H9 (cell line): ENCODE measurements at regions not wholly inside any gene's neighbourhood (a gene's known extent, or its start where the extent isn't known, plus 50 kb on each side); places are given as distances from the start of the nearest gene placed in this dataset.

Experiments
- DNase-seq: peaks from one replicate; pipeline ENCODE4 v3.0.0-alpha.2; 2017
- H2AFZ ChIP-seq: one replicate; pipeline ENCODE4 v1.6.1; 2013; ENCODE audit warnings: mild to moderate bottlenecking, low read length, control low read depth, moderate library complexity
- H2AK5ac ChIP-seq: 2 replicates; pipeline ENCODE4 v1.6.1; 2013; ENCODE audit warnings: low read length, control low read depth, mixed read lengths; ENCODE audit not compliant: insufficient read length
- H2BK120ac ChIP-seq: one replicate; pipeline ENCODE4 v1.6.1; 2013; ENCODE audit warnings: low read depth, mild to moderate bottlenecking, low read length, control low read depth, inconsistent platforms; ENCODE audit not compliant: poor library complexity, severe bottlenecking
- H2BK12ac ChIP-seq: 2 replicates; pipeline ENCODE4 v1.6.1; 2013; ENCODE audit warnings: low read length, control low read depth, mixed read lengths, low read depth; ENCODE audit not compliant: insufficient read length
- H2BK15ac ChIP-seq: 2 replicates; pipeline ENCODE4 v1.6.1; 2013; ENCODE audit warnings: low read depth, low read length, control low read depth
- H2BK20ac ChIP-seq: one replicate; pipeline ENCODE4 v1.6.1; 2013; ENCODE audit warnings: low read depth, mild to moderate bottlenecking, low read length, control low read depth, inconsistent platforms; ENCODE audit not compliant: poor library complexity, severe bottlenecking
- H2BK5ac ChIP-seq: 2 replicates; pipeline ENCODE4 v1.6.1; 2013; ENCODE audit warnings: low read length, control low read depth, mixed read lengths; ENCODE audit not compliant: insufficient read length
- H3K14ac ChIP-seq: 2 replicates; pipeline ENCODE4 v1.6.1; 2013; ENCODE audit warnings: low read length, control low read depth; ENCODE audit not compliant: insufficient read depth
- H3K18ac ChIP-seq: 2 replicates; pipeline ENCODE4 v1.6.1; 2013; ENCODE audit warnings: low read depth, mild to moderate bottlenecking, mixed read lengths, low read length, control low read depth; ENCODE audit not compliant: insufficient read length
- H3K23ac ChIP-seq: 2 replicates; pipeline ENCODE4 v1.6.1; 2013; ENCODE audit warnings: low read length, control low read depth, mixed read lengths, low read depth; ENCODE audit not compliant: insufficient read length
- H3K23me2 ChIP-seq: 2 replicates; pipeline ENCODE4 v1.6.1; 2013; ENCODE audit warnings: low read depth, mild to moderate bottlenecking, mixed read lengths, low read length, control low read depth; ENCODE audit not compliant: insufficient read length, poor library complexity, severe bottlenecking
- H3K27ac ChIP-seq: 2 replicates; pipeline ENCODE4 v1.5.1; 2013; ENCODE audit warnings: low read length, control low read depth, mixed read lengths, low read depth; ENCODE audit not compliant: insufficient read length
- H3K27me3 ChIP-seq: 2 replicates; pipeline ENCODE4 v1.6.1; 2013; ENCODE audit warnings: low read length, control low read depth, inconsistent platforms; ENCODE audit not compliant: insufficient read depth
- H3K4ac ChIP-seq: 2 replicates; pipeline ENCODE4 v1.6.1; 2013; ENCODE audit warnings: low read depth, mild to moderate bottlenecking, control low read depth, inconsistent platforms, low read length, moderate library complexity
- H3K4me1 ChIP-seq: 2 replicates; pipeline ENCODE4 v1.6.1; 2013; ENCODE audit warnings: low read length, control low read depth, inconsistent platforms; ENCODE audit not compliant: insufficient read depth
- H3K4me2 ChIP-seq: 2 replicates; pipeline ENCODE4 v1.6.1; 2013; ENCODE audit warnings: low read length, control low read depth, mixed read lengths; ENCODE audit not compliant: insufficient read length, insufficient read depth
- H3K56ac ChIP-seq: 2 replicates; pipeline ENCODE4 v1.6.1; 2013; ENCODE audit warnings: low read depth, mild to moderate bottlenecking, mixed read lengths, low read length, control low read depth; ENCODE audit not compliant: insufficient read length
- H3K79me1 ChIP-seq: 2 replicates; pipeline ENCODE4 v1.6.1; 2013; ENCODE audit warnings: low read depth, mild to moderate bottlenecking, moderate library complexity, low read length, control low read depth, inconsistent platforms; ENCODE audit not compliant: insufficient read depth, poor library complexity, severe bottlenecking
- H3K79me2 ChIP-seq: 2 replicates; pipeline ENCODE4 v1.6.1; 2013; ENCODE audit warnings: low read length, control low read depth, inconsistent platforms; ENCODE audit not compliant: insufficient read depth
- H3K9ac ChIP-seq: 2 replicates; pipeline ENCODE4 v1.6.1; 2013; ENCODE audit warnings: low read length, control low read depth, mixed read lengths; ENCODE audit not compliant: insufficient read length; ENCODE audit errors: extremely low read depth
- H3K9me3 ChIP-seq: one replicate; pipeline ENCODE4 v1.6.1; 2013; ENCODE audit warnings: low read depth, low read length, inconsistent platforms; ENCODE audit not compliant: control insufficient read depth
- H3T11ph ChIP-seq: one replicate; pipeline ENCODE4 v1.6.1; 2013; ENCODE audit warnings: mild to moderate bottlenecking, low read length, control low read depth, inconsistent platforms
- H4K20me1 ChIP-seq: one replicate; pipeline ENCODE4 v1.6.1; 2013; ENCODE audit not compliant: control insufficient read depth, insufficient read length, insufficient read depth
- H4K5ac ChIP-seq: 2 replicates; pipeline ENCODE4 v1.6.1; 2013; ENCODE audit warnings: low read depth, mild to moderate bottlenecking, mixed read lengths, low read length, control low read depth; ENCODE audit not compliant: insufficient read length
- H4K8ac ChIP-seq: replicated peaks from 2 replicates; pipeline ENCODE4 v1.6.1; 2013; ENCODE audit warnings: low read length, control low read depth, mixed read lengths, low read depth; ENCODE audit not compliant: insufficient read length
- H4K91ac ChIP-seq: 2 replicates; pipeline ENCODE4 v1.6.1; 2013; ENCODE audit warnings: low read depth, mild to moderate bottlenecking, moderate library complexity, mixed read lengths, low read length, control low read depth; ENCODE audit not compliant: insufficient read length
- H3K27ac Mint-ChIP-seq, 3 experiments: 2 replicates in 2 of 3; 3 replicates in 1 of 3; pipeline ENCODE4 v1.8.0; 2020 to 2021; ENCODE audit warnings: mixed read lengths in 3 of 3, mild to moderate bottlenecking in 1 of 3, moderate library complexity in 1 of 3
- H3K27me3 Mint-ChIP-seq: 2 replicates; pipeline ENCODE4 v1.8.0; 2021; ENCODE audit warnings: low read depth, mild to moderate bottlenecking, moderate library complexity, mixed read lengths
- H3K36me3 Mint-ChIP-seq, 3 experiments: 2 replicates in 2 of 3; 3 replicates in 1 of 3; pipeline ENCODE4 v1.8.0; 2020 to 2021; ENCODE audit warnings: low read depth in 3 of 3, mixed read lengths in 3 of 3; ENCODE audit not compliant: insufficient read depth in 1 of 3
- H3K4me1 Mint-ChIP-seq, 2 experiments: 2 replicates each; pipeline ENCODE4 v1.8.0; 2020; ENCODE audit warnings: mixed read lengths in 2 of 2
- H3K4me3 Mint-ChIP-seq, 2 experiments: 2 replicates in 1 of 2; 3 replicates in 1 of 2; pipeline ENCODE4 v1.8.0; 2020 to 2021; ENCODE audit warnings: mild to moderate bottlenecking in 2 of 2, mixed read lengths in 2 of 2, moderate library complexity in 1 of 2
- H3K9me3 Mint-ChIP-seq, 2 experiments: 2 replicates in 1 of 2; 3 replicates in 1 of 2; pipeline ENCODE4 v1.8.0; 2020; ENCODE audit warnings: mild to moderate bottlenecking in 2 of 2, mixed read lengths in 2 of 2, moderate library complexity in 1 of 2
- WGBS: extraction: QIAGEN DNeasy Blood & Tissue Kit; methylation state at CpG from one replicate; pipeline ENCODE4 v1.1.7; 2013; ENCODE audit warnings: missing lambda C conversion rate, low lambda C conversion rate, mixed read lengths; ENCODE audit not compliant: insufficient read length; ENCODE audit errors: extremely low coverage; 5-methylcytosine and 5-hydroxymethylcytosine counted together
- TF ChIP-seq, protein P1 (sequence below): fragments of 200-600 bp; sonication (generic); conservative IDR thresholded peaks from 3 replicates; pipeline ENCODE4 v1.8.0; 2021; ENCODE audit warnings: antibody characterized with exemption, mild to moderate bottlenecking

DNA sequence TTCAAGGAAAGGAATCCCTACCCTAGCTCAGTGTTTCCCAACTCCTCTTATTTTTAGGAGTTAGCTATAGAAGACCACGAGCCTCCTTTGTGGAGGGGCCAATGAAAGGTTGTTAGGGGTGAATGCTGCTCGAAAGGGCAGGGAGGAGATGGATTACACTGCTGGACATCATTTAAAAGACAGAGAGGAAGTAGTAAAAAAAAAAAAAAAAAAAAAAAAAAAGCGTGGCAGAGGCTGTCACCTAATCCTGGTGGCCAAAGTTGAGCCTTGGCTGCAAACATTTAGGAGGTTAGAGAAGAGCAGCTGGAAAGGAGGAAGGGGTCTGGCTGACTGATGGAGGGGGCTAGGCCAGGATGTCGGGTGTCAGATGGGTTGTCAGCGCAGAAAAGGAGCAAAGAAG lies 139.0 kb upstream of the KLF7 start:
- Histone ChIP-seq H3K27ac (no peak overlapping the region), H2BK20ac (no peak overlapping the region), H3K27me3 (no peaks in the 10 kb centered on the region), H2BK15ac (no peak overlapping the region), H2BK120ac (no peak overlapping the region), H2BK5ac (no peak overlapping the region), H4K91ac (no peak overlapping the region), H3K4ac (no peak overlapping the region), H2BK12ac (no peak overlapping the region), H3K18ac (no peak overlapping the region), H4K5ac (no peak overlapping the region), H3K4me1 (peaks cover 3% of the 10 kb centered on the region; the same call in 1 of the 2 replicates), H4K8ac (no peak overlapping the region), H3T11ph (no peak overlapping the region), H4K20me1 (no peaks in the 10 kb centered on the region), H3K9me3 (no peaks in the 10 kb centered on the region), H3K14ac (no peak overlapping the region), H2AFZ (no peak overlapping the region), H3K23me2 (no peaks in the 10 kb centered on the region), H3K56ac (no peak overlapping the region), H3K79me2 (0 out of 2 replicates have a peak, but pooled peaks cover 2% of the 10 kb centered on the region), H3K9ac (no peak overlapping the region), H2AK5ac (no peak overlapping the region), H3K23ac (no peak overlapping the region), H3K4me2 (no peak overlapping the region), H3K79me1 (no peaks in the 10 kb centered on the region)
- H3K27ac Mint-ChIP-seq, result no peak overlapping the region
- H3K27me3 Mint-ChIP-seq, result no peaks in the 10 kb centered on the region; the same call in 1 of the 2 replicates
- no peak overlapping the region for H3K4me3 Mint-ChIP-seq
- H3K36me3 Mint-ChIP-seq, result no peaks in the 10 kb centered on the region
- no CpG with 5 or more reads among the region's 5 CpGs for WGBS
- peaks cover 10 to 18% of the 10 kb centered on the region in 2 experiments for H3K4me1 Mint-ChIP-seq
- TF ChIP-seq, protein P1, sequence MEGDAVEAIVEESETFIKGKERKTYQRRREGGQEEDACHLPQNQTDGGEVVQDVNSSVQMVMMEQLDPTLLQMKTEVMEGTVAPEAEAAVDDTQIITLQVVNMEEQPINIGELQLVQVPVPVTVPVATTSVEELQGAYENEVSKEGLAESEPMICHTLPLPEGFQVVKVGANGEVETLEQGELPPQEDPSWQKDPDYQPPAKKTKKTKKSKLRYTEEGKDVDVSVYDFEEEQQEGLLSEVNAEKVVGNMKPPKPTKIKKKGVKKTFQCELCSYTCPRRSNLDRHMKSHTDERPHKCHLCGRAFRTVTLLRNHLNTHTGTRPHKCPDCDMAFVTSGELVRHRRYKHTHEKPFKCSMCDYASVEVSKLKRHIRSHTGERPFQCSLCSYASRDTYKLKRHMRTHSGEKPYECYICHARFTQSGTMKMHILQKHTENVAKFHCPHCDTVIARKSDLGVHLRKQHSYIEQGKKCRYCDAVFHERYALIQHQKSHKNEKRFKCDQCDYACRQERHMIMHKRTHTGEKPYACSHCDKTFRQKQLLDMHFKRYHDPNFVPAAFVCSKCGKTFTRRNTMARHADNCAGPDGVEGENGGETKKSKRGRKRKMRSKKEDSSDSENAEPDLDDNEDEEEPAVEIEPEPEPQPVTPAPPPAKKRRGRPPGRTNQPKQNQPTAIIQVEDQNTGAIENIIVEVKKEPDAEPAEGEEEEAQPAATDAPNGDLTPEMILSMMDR, result no peak
- H3K9me3 Mint-ChIP-seq, result no peaks in the 10 kb centered on the region; a peak in 1 of 5 replicates
- no peak for DNase-seq
